ENCODE measurements at regions not wholly inside any gene's neighbourhood (a gene's known extent, or its start where the extent isn't known, plus 50 kb on each side); places are given as distances from the start of the nearest gene placed in this dataset.

GRCh38 chr4:27210956-27211355 is 350.3 kb downstream of the STIM2 start:
- TF ChIP-seq ZBTB33 (IDR thresholded peaks at IDR 0.05; ENCODE audit: borderline replicate concordance, low read depth) = no peak
- no peak for TF ChIP-seq FOXM1 (IDR thresholded peaks at IDR 0.05; ENCODE audit: low read depth)
- no peak for TF ChIP-seq REST (IDR thresholded peaks at IDR 0.05; ENCODE audit: low read depth, low read length)
- no peak for TF ChIP-seq CTCF (IDR thresholded peaks at IDR 0.05)
- TF ChIP-seq EP300 (IDR thresholded peaks at IDR 0.05; ENCODE audit: borderline replicate concordance in 1 of 2, low read depth in 1 of 2, low read length in 1 of 2) = no peak
- no peak for TF ChIP-seq GABPA (IDR thresholded peaks at IDR 0.05; ENCODE audit: low read depth)
- no peak for TF ChIP-seq RAD21 (IDR thresholded peaks at IDR 0.05; ENCODE audit: low read length)
- no peak for TF ChIP-seq EZH2phosphoT487 (IDR thresholded peaks at IDR 0.05; ENCODE audit: borderline replicate concordance, low read depth)
- no peak for TF ChIP-seq NRF1 (IDR thresholded peaks at IDR 0.05; ENCODE audit: low read depth, low read length)
- TF ChIP-seq YY1 (IDR thresholded peaks at IDR 0.05; ENCODE audit: low read depth) = no peak
- TF ChIP-seq CHD2 (IDR thresholded peaks at IDR 0.05; ENCODE audit: low read length, partially characterized antibody) = no peak
- TF ChIP-seq POLR2AphosphoS5 (IDR thresholded peaks at IDR 0.05; ENCODE audit: low read depth, low read length) = no peak
- no peak for TF ChIP-seq USF2 (IDR thresholded peaks at IDR 0.05; ENCODE audit: borderline replicate concordance, low read depth, low read length)

All from SK-N-SH (cell line).